Activated T-helper 9 cell treated with anti-CD3 and anti-CD28 coated beads, Interleukin-2, amount 50 U/mL, for 16 hours (primary cell): ENCODE measurements at regions not wholly inside any gene's neighbourhood (a gene's known extent, or its start where the extent isn't known, plus 50 kb on each side); places are given as distances from the start of the nearest gene placed in this dataset.
"Not testable (repeated sequence)": the region's sequence is repeated elsewhere in the genome, so short reads cannot be mapped to it uniquely, and the experiment has no call there.

Source experiments
- DNase-seq: peaks from one replicate; pipeline ENCODE4 v3.0.0-alpha.2; 2020; ENCODE audit warnings: low read depth

- no peak for DNase-seq
Observed at GRCh38 chr5:87138091-87138805, 129.4 kb upstream of the RASA1 start.

- DNase-seq = no peak
Observed at GRCh38 chr5:87139795-87140194, 127.9 kb upstream of the RASA1 start.

- DNase-seq = no peak
Observed at GRCh38 chr5:87141544-87141943, 126.1 kb upstream of the RASA1 start.

- not testable (repeated sequence) for DNase-seq
Observed at GRCh38 chr5:87145853-87146252, 121.8 kb upstream of the RASA1 start.

- no peak for DNase-seq
Observed at GRCh38 chr5:87147441-87147840, 120.2 kb upstream of the RASA1 start.

GRCh38 chr5:87150630-87151029, 117.1 kb upstream of the RASA1 start:
- DNase-seq = no peak

GRCh38 chr5:87151547-87151946, 116.1 kb upstream of the RASA1 start:
- no peak for DNase-seq

- DNase-seq = no peak
Observed at GRCh38 chr5:87152886-87153285, 114.8 kb upstream of the RASA1 start.

- DNase-seq = no peak
Observed at GRCh38 chr5:87154191-87154590, 113.5 kb upstream of the RASA1 start.

GRCh38 chr5:87155106-87155505, 112.6 kb upstream of the RASA1 start:
- no peak for DNase-seq

- no peak for DNase-seq
Observed at GRCh38 chr5:87156631-87157030, 111.1 kb upstream of the RASA1 start.

- DNase-seq = no peak
Observed at GRCh38 chr5:87164409-87164808, 103.3 kb upstream of the RASA1 start.

- DNase-seq = no peak
Observed at GRCh38 chr5:87169300-87169991, 98.2 kb upstream of the RASA1 start.

- no peak for DNase-seq
Observed at GRCh38 chr5:87170799-87171198, 96.9 kb upstream of the RASA1 start.

GRCh38 chr5:87182649-87183048, 85.0 kb upstream of the RASA1 start:
- DNase-seq = no peak

GRCh38 chr5:87183896-87184295, 83.8 kb upstream of the RASA1 start:
- no peak for DNase-seq

GRCh38 chr5:87184605-87185004, 83.1 kb upstream of the RASA1 start:
- DNase-seq = no peak

- no peak for DNase-seq
Observed at GRCh38 chr5:87185838-87186237, 81.8 kb upstream of the RASA1 start.

- no peak for DNase-seq
Observed at GRCh38 chr5:87188391-87188790, 79.3 kb upstream of the RASA1 start.

GRCh38 chr5:87190041-87190440, 77.6 kb upstream of the RASA1 start:
- DNase-seq = no peak

GRCh38 chr5:87190687-87191086, 77.0 kb upstream of the RASA1 start:
- no peak for DNase-seq

GRCh38 chr5:87191645-87192044, 76.0 kb upstream of the RASA1 start:
- no peak for DNase-seq

GRCh38 chr5:87195104-87195591, 72.5 kb upstream of the RASA1 start:
- no peak for DNase-seq

GRCh38 chr5:87195616-87196015, 72.1 kb upstream of the RASA1 start:
- no peak for DNase-seq
